GM19468 (cell line): ENCODE measurements at regions not wholly inside any gene's neighbourhood (a gene's known extent, or its start where the extent isn't known, plus 50 kb on each side); places are given as distances from the start of the nearest gene placed in this dataset.
"Not testable (repeated sequence)": the region's sequence is repeated elsewhere in the genome, so short reads cannot be mapped to it uniquely, and the experiment has no call there.

ENCODE experiments used
- ATAC-seq: cut with Tn5 transposase; IDR thresholded peaks from one replicate; pipeline ENCODE4 v1.9.1; 2021; ENCODE audit warnings: mild to moderate bottlenecking, moderate library complexity, moderate number of reproducible peaks; ENCODE audit not compliant: unreplicated experiment; ENCODE audit errors: extremely low read depth

DNA sequence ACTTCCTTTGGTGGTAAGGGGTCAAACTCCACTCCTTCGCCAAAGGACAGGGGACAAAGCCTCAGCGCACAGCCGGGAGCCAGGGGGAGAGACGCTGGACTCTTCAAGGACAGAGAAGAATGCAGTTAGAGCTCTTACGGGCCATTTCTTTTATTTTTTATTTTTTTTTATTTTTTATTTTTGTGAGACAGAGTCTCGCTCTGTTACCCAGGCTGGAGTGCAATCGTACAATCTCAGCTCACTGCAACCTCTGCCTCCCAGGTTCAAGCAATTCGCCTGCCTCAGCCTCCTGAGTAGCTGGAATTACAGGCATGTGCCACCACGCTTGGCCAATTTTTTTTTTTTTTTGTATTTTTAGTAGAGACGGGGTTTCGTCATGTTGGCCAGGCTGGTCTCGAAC, 93.2 kb upstream of the RPH3AL start, which contains the start of gene RFLNB:
Gene RFLNB (minus strand): TSS at position 101 of the 400 bp plus-strand sequence.
- not testable (repeated sequence) for ATAC-seq

DNA sequence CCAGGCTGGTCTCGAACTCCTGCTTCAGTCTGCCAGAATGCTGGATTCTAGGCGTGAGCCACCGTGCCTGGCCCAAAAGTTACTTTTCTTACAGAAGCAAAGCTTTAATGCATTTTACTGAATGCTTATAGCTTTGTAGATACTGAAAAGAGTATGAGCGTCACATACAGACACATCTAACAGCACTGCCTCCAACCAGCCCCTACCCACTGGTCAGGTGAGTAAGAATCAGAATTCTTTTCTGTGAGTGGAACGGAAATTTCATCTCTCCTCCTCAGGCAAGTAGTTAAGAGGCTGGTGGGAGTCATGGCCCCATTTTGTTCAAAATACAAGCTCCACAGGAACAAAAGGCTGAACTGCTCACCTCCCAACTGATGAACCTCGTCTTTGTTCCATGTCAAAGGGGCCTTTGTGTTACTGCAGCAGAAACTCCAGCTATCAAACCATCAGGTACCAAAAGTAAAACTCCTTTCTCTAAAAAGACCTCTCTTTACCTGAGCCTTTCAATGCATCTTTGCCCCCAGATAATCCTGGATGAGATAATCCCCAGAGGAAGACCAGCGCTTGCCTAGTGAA, 92.4 kb upstream of the RPH3AL start:
- no peak for ATAC-seq

DNA sequence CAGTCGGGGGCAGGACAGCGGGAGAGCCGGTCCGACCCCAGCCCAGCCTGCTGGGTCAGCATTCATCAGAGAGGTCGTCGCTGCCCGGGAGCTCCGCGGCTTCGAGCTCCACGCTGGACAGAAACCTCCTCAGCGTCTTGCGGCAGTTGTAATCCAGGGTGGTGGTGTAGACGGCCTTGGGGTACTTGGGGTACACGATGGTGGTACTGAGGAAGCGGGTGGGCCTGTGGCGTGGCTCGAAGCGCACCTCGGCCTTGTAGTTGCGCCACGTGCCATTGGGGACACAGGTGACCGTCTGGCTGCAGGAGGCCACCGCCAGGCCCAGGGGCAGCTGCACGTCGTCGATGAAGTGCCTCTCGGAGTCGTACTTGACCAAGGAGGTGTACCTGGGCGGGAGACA, 90.5 kb upstream of the RPH3AL start:
- no peak for ATAC-seq

DNA sequence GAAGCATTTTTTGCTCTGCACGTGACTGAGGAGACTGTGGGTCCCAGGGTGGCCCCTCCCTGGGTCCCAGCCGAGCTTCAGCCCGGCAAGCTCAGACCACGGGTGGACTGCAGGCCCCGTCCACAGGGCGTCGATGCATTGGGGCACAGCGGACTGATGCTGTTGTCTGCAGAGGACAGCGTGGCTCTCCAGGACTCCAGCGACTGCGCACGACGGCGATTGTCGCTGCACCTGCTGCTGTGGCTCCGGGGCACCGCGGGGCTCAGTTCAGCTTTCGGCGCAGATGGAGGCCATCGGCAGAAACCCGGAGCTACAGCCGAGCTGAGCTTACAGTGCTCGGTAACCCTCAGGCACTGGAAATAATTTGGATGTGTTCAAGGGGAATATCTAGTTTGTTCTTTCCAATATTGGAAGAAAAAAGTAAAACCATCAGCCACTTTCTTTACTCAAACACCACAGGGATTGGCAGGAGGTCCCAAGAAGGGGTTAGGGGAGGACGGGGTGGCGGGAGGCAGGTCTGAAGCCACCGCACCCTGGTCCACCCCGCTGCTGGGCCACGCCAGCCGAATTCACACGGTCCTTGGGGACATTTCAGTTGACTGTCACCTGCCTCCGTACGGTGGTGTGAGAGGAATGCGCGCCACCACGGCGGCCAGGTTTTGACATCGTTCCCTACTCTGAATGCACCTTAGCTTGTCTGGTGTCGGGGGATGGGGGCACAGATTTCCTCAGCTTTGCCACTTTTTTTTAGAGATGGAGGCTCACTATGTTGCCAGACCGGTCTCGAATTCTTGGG, 88.7 kb upstream of the RPH3AL start:
- no peak for ATAC-seq

DNA sequence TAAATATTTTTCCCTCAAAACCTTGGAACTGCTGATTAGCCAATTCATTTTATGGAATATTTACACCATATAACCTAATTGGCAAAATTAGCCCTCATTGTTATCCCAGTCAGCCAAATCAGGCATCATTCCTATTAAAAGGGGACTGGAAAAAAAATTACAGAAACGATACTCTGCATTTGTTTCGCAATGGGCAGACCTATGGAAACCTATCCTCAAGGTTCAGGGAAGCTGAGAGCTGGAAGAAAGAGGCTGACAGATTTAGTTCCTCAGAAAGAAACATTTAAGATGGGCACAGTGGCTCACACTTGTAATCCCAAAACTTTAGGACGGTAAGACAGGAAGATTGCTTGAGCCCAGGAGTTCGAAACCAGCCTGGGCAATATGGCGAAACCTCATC, 85.6 kb upstream of the RPH3AL start:
- no peak for ATAC-seq

DNA sequence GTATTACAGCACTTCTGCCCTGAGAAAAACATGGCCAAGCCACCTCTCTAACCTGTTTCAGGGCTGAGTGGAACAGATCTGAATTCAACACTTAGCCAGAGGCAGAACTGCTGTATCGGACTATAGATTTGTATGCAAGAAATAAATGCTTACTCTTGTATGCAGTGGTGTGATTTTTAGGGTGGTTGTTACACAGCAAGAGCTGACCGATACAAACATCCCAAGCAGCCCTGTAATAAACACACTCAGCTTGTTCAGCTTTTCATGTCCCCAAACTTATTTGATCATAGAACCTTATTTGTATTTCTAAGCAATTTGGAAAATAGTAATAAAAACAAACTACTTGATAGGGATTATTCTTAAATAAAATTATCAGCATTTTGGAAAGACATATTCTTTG, 84.9 kb upstream of the RPH3AL start:
- ATAC-seq, result no peak

DNA sequence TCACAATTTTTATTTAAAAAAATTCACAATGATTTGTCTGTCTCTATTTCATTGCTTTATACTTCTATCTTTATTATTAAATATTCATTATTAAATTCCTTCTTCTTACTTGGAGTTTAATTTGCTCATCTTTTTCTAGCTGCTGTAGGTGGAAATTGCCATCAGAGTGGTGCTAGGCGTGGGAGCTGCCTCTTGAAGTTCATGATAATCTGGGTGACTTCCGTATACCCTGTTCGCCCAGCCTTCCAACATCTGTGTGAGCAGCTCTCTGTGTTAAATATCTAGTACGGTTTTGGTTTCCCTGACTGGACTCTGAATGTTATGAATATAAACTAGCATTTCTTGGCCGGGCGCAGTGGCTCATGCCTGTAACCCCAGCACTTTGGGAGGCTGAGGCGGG, 84.0 kb upstream of the RPH3AL start:
- ATAC-seq, result no peak

DNA sequence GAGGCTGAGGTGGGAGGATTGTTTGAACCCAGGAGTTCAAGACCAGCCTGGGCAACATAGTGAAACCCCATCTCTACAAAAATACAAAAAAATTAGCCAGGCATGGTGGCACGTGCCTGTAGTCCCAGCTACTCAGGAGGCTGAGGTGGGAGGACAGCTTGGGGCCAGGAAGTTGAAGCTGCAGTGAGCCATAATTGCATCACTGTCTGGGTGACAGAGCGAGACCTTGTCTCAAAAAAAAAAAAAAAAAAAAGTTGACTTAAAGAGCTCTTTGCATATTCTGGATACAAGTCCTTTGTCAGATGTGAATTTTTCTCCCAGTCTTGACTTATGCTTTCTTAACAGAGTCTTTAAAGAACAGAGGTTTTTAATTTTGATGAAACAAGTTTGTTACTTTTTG, 79.9 kb upstream of the RPH3AL start:
- ATAC-seq, result not testable (repeated sequence)

DNA sequence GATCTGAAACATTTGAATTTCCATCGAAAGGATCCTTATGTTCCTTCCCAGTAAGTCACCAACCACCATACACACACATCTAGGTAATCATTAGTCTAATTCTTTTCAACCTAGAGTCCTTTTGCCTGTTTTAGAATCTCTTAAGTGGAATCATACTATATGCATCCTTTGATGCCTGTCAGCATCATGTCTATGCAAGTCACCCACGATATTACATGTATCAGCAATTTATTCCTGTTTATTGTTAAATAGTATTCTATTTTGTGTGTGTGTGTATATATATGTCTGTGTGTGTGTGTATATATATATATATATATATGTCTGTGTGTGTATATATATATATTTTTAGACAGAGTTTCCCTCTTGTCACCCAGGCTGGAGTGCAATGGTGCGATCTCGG, 78.9 kb upstream of the RPH3AL start:
- ATAC-seq, result no peak

DNA sequence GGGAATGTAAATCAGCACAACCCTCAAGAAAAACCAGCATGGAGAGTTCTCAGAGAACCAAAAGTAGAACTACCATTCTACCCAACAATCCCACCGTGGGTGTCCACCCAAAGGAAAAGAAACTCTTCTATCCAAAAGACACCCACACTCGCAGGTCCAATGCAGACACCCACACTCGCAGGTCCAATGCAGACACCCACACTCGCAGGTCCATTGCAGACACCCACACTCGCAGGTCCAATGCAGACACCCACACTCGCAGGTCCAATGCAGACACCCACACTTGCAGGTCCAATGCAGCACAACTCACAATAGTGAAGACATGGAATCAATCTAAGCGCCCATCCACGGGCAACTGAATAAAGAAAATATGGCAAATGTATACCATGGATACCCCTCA, 77.0 kb upstream of the RPH3AL start:
- ATAC-seq, result no peak

DNA sequence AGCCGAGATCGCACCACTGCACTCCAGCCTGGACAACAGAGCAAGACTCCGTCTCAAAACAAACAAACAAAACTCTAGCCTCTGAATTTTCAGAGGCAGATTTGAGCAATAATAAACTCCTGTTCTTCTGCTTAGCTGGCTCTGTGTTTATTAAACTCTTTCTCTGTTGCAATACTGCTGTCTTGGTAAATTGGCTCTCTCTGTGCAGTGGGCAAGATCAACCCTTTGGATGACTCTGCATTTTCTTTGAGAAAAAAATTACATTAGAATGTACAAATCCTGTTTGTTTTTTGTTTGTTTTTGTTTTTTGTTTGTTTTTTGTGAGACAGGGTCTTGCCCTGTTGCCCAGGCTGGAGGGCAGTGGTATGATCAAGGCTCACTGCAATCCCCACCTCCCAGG, 75.8 kb upstream of the RPH3AL start:
- ATAC-seq, result no peak

DNA sequence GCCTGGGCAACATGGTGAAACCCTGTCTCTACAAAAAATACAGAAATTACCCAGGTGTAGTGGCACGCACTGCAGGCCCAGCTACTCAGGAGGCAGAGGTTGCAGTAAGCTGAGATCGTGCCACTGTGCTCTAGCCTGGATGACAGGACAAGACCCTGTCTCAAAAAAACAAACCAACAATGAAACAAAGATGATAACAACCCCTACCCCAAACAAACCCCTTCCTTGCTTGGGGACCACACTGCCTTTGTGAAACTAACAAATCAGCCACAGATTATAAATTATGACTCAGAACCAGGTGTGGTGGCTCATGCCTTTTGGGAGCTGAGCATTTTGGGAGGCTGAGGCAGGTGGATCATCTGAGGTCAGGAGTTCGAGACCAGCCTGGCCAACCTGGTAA, 75.3 kb upstream of the RPH3AL start:
- ATAC-seq, result no peak

DNA sequence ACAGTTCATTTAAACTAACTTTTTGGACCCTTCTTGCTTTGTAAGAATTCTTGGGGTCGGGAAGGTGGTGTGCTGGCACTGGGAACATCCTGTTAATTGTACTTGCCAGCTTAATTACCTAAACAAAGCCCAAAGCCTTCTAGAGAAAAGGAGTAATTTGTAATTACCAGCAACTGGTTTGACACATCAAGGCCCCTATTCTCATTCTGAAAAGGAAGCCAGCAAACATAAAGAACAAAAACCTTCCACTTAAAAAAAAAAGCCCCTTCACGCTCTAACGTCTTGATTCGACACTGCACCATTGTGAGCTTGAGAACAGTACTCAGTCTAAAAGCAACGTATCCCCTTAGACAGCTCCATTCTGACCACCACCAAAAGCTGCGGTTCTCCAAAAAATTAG, 74.7 kb upstream of the RPH3AL start:
- ATAC-seq, result no peak

DNA sequence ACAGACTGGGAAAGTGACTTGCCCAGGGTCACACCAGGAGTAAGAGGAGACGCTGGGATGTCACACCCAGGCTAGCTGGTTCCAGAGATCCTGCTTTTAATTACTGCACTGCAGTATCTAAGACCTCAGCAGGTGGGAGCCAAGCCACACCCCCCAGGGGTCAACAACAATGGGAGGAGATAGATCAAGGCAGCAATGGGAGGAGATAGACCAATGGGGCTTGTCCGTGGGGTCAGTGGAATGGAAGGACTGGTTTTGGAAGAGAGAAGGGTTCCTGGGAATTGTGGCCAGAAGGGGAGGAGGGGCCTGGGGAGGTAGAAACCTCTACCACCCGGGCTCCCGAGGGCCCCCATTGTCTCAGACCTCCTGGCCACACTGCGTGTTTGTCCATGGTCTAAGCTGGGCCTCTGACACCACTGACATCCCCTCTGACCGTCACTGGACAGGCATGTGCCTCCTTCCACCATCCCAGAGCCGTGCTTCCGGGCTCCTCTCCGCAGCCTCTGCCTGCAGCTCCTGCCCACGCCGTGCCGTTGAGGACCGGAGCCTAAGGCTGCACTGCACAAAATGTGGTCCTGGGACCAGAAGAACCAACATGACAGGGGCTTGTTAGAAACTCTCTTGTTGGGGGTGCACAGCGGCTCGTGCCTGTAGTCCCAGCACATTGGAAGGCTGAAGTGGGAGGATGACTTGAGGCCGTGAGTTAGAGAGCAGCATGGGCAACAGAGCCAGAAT, 69.8 kb upstream of the RPH3AL start:
- ATAC-seq, result no peak

DNA sequence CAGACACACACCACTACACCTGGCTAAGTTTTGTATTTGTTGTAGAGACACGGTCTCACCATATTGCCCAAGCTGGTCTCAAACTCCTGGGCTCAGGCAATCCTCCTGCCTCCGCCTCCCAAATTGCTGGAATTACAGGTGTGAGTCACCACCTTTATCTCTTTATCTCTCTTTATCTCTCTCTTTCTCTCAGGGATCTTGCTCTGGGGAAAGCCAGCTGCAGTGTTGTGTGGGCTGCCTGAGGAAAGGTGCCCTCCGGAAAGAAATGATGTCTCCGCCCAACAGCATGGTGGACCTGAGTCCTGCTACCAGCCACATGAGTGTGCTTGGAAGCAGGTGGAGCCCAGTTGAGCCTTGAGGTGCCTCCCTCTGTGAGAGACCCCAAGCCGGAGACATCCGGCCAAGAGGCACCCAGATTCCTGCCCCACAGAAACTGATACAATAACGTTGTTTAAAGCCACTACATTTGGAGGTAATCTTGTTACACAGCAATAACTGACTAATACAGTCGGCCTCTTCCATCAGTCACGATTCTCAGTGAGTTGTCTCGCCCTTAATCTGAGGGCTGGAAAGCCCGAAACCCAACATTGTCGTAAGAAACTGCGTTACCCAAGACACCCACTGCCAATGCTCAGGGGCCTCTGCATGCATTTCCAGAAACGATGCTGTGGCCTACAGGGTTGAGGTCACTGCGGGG, 68.0 kb upstream of the RPH3AL start:
- no peak for ATAC-seq

DNA sequence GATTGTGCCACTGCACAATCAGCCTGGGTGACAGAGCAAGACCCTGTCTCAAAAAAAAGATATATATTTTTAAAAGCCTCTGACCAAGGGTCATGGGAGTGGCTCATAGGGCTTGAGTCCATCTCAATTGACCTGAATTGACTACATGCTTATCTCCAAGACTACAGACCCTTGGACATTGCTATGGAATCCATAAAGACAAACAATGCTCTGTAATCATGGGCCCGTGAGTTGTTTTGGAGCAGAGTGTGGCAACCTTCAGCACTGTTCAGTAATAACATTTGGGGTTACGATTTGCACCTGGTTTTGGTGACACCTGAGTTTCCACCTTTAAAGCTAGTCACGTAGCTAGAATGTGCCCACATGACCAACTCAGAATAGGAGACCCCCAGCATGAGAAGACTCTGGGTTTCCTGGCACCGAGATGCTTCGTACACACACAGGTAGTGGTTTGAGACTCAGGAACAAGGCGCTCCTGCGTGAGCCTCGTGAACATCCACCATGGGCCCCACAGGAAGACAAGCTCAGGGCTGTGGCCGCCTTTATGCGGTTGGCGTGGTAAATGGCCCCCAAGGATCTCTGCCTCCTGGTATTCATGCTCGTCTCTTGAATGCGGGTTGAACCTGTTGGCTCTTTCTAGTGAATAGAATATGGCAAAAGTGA, 66.6 kb upstream of the RPH3AL start:
- no peak for ATAC-seq

DNA sequence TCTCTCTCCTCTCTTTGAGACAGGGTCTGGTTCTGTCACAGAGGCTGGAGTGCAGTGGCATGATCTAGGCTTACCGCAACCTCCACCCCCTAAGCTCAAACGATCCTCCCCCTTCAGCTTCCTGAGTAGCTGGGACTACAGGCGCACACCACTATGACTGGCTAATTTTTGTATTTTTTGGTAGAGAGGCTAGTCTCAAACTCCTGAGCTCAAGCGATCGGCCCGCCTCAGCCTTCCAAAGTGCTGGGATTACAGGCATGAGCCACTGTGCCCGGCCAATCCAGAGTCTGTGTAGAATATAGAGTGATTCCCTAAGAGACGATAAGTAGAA, 65.8 kb upstream of the RPH3AL start:
- no peak for ATAC-seq

DNA sequence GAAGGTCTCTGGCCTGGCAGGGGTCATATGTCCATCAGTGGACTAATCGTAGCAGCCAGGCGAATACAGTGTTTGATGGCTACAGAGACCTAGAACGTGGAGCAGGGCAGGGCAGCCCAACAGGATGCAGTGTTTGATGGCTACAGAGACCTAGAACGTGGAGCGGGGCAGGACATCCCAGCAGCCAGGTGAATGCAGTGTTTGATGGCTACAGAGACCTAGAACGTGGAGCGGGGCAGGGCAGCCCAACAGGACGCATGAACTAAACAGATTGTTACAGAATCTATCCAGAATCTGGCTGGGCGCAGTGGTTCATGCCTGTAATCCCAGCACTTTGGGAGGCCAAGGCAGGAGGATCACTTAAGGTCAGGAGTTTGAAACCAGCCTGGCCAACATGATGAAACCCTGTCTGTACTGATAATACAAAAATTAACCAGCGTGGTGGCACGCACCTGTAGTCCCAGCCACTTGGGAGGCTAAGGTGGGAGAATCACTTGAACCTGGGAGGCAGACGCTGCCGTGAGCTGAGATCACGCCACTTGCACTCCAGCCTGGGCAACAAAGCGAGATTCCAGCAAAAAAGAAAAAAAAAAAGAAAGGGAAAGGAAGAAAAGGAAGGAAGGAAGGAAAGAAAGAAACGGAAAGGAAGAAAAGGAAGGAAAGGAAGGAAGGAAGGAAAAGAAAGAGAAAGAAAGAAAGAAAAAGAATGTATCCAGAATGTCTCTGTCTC, 65.2 kb upstream of the RPH3AL start:
- ATAC-seq, result no peak

DNA sequence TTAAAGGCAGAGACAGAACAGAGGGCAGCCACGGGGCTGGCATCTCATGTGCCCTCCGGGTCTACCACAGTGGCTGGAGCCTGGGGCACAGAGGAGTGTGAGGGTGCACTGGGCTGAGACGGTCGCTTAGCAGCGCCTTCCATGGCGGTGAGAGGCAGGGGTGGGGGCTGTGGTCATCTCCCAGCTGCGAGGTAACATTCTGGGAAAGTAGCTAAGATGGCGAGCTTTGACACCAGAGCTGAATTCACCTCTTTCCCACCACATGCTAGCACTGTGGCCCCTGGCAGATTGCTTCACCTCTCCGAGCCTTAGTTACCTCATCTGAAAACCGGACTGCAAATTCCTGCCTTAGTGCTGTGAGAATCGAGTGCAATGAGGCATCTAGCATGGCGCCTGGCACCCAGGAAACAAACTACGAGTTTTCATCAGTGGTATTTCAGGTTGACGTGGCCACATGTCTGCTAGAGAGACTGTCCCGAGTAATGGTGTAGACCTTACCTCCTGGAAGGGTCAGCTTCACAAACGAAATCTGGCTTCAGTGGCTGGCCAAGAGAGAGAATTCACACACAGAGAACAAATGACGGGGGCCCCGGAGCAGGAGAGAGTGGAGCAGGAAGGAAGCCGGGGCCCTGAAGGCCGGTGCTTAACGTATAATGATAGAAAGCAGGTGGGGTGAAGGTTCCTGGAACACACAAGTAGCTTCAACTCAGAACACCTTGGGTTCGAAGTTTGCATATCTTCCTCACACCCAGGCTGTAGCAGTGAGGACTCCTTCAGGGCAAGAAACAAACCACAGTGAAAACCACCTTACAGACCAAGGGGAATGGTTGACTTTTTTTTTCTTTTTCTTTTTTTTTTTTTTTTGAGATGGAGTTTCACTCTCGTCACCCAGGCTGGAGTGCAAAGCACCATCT, 63.9 kb upstream of the RPH3AL start:
- no peak for ATAC-seq
